HG03457 (cell line): ENCODE measurements at regions not wholly inside any gene's neighbourhood (a gene's known extent, or its start where the extent isn't known, plus 50 kb on each side); places are given as distances from the start of the nearest gene placed in this dataset.

Source experiments
- ATAC-seq: cut with Tn5 transposase; IDR thresholded peaks from one replicate; pipeline ENCODE4 v1.9.1; 2021; ENCODE audit warnings: moderate number of reproducible peaks; ENCODE audit not compliant: unreplicated experiment

DNA sequence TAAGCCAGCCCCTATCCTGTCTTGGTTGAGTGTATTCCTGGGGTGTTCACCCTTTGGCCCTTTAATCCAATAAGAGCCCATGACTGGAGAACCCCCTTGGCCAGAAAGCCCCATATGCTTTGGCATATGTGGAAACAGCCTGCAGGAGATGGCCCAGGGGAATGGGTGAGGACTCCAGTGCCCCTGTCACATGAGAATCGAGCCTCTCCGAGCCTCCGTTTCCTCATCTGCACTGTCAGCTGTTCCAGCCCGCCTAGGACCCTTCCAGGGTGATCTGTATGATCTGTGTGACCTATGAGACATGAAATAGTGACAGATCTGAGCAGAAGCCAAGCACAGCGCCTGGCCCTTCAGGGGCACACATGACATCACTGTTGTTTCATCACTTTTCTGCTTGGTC is 300.7 kb downstream of the ZNF536 start:
- ATAC-seq: no peak

DNA sequence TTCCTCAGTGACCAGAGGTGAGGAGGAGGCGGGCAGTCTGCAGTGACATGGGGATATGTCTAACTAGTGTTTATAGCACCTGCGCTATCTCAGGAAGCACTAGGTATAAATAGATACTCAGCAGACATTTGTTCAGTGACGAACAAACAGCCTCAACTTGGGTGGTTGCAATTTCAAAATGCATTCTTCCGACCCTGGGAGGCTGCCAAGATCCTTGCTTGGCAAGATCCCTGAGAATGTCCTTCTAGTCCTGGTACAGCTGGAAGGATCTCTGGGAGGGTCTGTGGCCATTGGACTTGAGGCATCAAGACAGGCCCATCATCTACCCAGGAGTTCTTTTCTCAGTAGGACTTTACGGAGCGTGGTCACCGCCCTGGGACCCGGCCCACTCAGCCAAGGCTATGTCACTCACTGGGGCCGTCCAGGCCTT is 299.5 kb downstream of the ZNF536 start:
- no peak for ATAC-seq

DNA sequence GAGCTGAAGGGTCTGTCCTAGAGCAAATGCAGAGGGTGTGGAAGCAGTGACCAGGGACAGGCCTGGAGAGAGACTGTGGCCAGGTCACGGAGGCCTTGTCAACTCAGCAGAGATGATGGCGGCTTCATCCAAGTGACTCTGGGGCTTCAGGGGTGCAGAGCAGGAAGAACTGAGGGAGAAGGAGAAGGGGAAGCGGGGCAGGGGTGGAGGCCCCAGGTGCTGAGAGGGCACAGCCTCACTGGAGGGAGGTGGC is 299.1 kb downstream of the ZNF536 start:
- no peak for ATAC-seq

DNA sequence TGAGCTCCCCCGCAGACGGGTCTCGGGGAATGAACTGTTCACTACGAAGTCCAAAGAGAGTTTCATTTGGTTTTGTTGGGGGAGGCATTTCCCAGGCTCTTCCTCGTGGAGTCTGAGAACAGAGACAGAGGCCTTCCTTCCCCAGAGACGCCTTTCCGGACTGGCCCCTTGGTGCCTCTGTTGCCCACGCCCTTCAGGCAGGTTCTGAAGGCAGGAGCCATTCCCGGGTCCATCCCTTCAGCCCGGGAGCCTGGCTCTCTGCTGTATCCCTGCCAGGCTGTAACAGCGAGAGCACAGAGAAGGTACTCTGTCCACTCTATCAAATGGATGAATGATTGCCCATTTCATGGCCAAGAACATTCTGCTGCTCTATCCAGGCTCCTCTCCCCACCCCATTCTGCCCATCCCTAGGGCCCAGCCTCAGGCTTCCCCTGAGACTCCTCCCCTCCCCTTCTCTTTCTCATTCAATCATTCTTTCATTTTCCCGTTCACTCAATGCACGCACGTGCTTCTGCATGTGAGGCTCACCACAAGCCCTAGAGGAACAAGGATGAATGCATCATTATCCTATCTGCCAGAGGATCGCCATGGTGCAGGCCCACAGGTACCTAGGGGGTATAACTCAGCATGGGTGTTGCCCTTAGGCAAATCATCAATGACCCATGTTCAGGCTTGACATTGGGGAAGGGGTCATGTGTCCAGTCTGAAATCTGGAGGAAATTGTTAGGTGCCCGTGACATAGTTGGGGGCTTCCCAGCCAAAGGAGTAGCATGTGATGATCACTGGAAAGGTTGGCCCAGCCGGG is 298.6 kb downstream of the ZNF536 start:
- ATAC-seq: no peak

DNA sequence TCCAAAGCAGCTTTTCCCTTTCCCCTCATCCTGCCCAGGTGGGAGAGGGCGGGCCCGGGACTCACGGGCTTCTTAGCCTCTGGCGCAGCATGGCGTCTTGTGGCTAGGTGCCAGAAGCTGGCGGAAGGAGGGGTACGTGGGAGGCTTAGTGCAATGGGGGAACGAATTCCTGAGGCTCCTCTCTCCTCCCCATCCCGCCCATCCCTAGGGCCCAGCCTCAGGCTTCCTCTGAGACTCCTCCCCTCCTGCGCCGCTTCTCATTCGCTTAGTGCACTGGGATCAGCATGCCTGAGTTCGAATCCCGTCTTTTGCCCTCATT is 297.8 kb downstream of the ZNF536 start:
- no peak for ATAC-seq

DNA sequence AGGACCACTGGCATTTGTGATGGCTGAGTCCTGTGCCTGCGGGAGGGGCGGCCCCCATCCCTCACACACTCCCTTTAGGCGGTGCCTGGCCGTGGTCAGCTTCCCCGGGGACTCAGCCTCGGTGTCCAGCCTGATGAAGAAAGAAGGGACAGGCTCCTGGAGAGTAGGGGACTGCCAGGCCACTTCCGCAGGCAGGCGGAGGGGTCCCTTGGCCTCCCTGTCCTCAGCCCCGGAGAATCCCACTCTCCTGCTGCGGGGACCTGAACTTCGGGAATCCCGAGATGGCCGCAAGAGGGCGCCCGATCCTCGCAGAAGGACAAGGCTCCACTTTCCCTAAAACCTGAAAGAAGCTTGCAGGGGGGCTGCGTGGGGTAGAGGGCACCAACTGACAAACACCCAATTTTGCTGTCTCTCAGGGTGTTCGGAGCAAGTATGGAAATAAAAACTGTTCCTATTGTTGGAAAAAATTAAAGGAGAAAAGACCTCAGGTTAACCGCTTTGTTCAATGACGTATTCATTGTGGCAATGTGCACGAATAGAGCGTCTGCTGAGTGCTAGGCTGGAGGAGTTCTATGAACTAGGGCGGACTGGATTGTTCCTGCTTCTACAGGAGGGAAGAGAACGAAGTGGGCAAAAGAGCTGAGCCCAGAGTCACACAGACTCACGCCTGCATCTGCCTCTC is 297.3 kb downstream of the ZNF536 start:
- no peak for ATAC-seq

DNA sequence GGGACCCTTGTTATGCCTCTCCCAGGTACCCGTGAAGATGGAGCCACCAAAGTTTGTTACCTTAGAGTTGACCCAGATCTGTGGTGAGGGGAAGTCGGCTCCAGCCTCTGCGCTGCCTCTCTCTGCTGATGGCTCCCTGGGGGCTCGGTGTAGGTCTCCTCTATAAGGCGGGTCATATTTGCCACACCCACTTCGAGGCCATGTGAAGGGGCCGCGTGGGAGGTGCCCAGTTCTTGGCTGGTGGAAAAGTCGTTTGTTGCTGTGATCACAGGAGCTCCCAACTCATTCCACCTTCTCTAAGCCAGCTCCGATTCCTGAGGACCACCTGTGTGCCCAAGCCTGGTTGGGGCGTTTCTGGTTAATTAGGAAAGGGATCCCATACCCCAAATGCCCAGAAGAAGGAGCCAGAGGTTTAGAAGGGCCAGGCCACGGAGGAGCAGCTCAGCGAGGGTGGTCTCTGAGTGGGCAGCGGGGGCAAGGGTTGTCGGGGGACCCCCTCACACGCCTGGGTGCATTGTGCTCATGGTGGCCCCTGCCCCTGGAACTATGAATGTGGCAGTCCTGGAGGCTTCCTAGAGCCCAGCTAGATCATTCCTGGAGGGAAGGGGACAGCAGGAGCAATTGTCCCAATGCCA is 296.5 kb downstream of the ZNF536 start:
- no peak for ATAC-seq

DNA sequence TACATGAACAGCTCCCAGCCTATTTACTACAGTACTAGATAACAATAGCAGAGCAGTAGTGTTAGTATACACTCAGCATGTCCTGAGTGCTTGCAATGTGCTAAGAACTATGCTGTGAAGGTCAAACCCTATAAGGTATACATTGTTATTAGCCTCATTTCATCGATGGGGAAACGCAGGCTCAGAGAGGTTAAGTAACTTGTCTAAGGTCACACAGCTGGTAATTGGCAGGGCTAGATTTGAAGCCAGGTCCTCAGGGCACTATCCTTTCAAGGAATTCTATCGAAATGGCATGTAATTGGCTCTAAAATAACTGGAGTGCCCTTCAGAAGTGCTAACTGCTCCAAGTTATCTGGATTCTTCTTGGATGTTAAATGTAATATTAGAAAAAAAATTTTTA is 295.6 kb downstream of the ZNF536 start:
- ATAC-seq: no peak

DNA sequence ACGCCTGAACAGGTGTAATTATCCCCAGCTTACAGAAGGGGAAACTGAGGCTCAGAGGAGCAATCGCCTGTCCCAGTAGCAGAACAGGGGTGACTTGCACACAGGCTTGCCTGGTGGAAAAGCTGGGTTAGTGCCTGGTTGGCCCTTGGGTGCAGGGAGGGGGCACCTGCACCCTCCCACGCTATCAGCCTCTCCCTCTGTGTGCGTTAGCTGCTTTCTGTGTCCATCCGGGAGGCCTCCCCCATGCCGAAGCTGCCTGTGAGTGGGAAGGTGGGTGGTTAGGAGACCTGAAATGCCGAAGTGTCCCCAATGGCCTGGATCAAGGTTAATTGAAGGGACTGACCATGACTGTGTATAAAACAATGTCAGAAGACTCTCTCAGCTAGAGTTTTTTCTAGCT is 295.0 kb downstream of the ZNF536 start:
- no peak for ATAC-seq

DNA sequence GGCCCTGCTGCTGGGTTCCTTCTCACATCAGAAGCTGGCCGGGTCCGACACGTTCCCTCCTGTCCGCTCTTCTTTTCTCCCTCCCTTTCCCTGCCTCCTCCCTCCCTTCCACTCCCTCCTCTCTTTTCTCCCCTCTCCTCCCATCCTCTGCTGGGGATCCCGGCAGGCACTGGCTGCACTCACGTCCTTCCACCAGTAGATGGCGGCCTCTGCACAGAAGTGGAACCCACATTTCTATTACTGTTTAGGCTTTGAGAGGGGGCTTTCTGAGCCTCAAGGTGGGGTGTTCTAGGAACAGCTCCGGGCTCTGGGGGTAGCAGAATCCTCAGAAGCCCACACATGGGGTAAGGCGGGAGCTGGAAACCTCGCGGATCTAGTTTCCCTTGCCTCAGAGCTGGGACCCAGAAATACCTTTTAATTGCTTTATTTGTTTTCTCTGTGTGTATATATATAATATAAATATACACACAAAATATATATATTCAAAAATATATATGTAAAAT is 294.2 kb downstream of the ZNF536 start:
- no peak for ATAC-seq

DNA sequence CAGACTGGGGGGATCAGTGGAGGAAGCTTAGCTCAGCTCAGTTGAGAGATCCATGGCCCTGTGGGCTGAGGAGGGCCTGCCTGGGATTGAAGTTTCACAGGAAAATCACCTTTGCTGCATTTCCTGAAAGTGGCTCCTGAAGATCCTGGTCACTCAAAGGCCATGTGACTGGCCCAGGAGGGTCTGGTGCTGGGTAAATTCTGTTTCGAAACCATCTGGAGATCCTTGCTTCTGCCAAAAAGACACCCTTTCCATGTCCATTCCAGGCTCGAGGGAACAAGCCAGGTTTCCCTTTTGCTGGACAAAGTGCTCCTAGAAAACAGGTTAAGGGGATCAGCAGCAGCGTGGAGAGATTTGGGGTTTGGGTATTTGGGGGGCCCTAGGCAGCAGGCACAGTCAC is 293.3 kb downstream of the ZNF536 start:
- no peak for ATAC-seq

DNA sequence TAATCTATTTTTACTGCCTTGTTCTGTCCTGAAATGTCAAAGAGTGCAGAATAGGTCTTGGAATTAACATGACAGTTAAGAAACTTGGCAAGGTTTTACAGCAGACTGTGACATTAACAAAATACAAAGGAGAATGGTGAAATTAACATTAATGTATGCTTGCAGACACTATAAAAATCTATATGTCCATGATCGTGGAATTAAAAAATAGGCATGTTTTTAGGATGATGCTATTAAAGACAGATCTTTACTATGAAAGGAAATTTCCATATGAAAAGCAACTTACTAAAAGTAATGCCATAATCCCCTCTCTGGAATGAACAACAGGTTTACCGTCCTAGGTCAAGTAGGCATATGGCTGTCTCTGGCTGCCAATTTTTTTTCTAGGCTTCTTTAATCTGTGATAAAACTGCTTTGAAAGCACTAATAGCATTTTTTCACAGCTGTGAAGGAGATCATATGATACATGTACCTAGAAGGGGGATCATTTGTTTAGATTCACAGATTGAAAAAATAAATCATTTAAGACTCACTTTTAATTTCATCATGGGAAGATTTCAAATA is 291.5 kb downstream of the ZNF536 start:
- ATAC-seq: no peak

DNA sequence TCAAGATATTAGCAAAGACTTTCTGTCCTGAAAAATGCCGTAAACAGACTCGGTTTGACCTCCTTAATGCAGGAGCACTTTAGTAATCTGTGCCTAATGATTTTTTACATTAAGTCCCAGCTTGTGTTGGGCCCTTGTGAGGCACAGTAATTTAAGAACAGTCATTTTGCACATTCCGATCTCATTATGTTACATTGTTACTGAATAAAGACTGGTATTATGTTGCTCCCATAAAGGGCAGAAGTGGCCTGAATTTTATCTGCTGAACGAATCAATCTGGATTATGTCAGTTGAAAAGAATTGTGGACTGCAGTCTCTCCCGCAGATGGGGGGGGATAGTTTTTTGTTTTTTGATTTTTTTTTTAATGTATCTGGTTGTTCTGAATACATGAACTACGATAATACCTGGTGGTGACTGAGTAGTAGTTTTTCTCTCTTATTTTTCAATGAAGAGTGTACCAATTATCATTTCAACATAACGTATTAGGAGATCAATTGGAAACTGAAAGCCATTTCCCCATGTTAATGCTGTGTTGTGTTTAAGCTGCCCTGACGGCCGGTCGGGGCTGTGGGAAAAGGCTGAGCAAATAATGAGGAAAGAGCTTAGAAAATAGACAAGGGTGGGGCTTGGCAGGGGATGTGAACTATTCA is 290.2 kb downstream of the ZNF536 start:
- no peak for ATAC-seq

DNA sequence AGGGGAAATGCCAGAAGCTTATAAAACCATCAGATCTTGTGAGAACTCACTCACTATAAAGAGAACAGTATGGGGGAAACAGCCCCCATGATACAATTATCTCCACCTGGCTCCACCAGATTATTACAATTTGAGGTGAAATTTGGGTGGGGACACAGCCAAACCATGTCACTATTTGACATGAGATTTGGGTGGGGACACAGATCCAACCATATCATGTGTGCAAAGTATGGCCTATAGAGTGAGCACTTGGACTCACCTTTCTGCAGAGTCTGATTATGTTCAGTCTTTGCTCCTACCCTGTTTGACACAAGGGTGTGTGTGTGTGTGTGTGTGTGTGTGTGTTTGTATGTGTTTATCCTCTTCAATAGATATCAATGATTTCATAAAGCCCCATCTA is 287.5 kb downstream of the ZNF536 start:
- no peak for ATAC-seq

DNA sequence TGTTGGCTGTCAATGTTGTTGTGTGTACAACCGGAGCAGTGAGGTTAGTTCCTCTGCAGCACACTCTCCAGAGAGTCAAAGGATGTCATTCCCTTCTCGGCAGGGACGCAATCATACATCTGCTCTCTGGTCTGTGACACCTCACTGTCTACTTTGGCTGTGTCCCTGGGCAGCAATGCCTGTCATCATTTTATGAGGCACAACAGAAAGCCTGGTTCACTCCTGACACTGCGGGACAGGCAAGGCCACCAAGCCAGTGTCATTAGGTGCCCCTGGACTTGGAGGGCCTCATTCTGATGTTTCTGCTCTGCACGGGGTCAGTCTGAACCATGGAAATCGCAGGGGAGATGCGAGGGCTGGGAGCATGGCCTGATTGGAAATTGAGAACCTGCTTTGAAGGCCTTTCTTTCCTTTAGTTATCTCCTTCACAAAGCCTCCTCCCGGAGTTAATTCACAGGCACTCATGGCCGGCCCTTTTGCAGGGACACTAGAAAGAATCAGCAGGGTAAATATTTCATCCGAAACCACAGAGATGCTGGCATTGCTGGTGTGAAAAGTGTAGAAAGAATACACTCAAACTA is 284.4 kb downstream of the ZNF536 start:
- no peak for ATAC-seq

DNA sequence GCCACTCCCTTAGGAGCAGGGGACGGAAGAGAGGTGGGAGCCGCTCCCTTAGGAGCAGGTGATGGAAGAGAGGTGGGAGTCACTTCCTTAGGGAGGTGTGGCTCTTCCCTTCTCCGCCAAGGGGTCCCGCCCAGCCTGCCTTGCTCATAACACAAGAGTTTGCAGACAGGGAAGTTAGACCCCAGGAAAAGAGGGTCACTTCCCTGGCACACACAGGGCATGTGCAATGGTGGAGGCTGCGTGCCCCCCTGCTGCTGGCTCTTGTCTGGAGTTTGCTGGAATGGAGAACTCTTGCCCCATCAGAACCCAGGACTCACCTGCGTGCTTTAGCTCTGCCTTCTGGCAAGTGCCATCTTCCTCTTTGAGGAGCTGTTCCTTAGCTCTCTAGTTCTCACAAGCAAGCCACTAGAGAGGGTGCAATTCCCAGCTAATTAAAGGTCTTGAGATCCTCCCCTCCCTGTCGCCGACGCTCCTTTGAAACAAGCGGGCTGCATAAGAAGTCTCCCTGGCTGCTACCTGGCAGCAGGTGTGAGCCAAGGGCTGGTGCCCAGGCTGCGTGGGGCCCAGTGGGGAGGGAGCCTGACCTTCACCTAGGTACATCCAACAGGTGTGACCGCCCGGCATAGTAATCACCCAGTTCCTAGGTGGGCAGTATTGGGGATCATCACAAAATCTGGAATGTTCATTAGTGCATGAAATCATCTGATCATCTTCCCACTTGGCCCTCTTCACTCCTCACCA is 281.6 kb downstream of the ZNF536 start:
- no peak for ATAC-seq

DNA sequence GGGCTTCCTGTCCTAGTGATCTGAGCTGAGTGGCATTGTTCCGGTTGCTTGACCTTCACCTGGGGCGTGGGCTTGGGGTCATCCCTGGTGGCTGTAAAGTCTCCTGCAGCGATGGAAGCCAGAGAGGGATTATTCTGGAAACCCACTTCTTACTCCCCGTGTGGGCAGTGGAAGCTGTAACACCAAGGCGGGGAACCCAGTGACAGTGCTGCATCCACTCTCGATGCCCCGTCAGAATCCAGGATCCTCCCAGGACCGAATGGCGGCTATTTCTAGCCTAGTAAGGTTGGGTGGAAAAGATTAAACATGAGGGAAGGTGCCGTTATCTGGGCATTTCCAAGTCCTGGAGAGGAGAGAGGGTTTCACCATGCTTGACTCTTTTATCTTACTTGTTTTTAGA is 280.6 kb downstream of the ZNF536 start:
- ATAC-seq: no peak

DNA sequence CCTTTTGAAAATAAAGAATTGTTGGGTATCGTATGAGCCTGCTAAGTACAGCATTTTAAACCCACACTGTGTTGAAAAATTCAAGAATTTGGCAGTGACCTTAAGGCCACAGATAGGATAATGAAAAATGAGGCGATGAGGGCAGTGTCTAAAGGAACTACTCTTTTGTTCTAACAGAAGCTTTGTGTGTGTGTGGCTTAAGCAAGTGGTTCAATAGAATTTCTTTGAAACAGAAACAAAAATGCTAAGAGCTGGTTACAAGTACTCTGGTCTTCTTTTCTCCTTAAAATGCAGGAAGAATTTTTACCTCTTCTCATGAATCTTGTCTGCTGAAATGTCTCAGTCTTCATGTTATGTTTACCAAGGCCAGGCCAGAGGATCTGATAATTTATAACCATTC is 279.5 kb downstream of the ZNF536 start:
- ATAC-seq: no peak

DNA sequence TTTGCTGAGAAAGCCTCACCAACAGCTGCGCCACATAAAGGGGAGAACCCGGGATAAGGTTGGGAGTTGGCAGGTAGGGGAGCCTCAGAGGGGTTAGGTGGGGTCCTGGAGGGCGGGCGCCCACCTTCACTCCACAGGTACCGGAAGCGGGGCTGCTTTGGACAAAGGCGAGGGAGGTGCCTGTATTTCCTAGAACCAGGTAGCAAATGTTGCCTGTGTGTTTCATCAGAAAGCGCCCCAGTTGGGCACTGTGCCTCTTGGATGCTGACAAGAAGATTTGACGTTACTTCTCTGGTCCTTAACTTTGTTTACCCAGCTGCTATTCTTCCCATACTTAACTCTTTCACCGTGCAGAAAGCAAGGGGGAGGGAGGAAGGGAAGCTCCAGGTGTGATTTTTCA is 278.9 kb downstream of the ZNF536 start:
- ATAC-seq: no peak

DNA sequence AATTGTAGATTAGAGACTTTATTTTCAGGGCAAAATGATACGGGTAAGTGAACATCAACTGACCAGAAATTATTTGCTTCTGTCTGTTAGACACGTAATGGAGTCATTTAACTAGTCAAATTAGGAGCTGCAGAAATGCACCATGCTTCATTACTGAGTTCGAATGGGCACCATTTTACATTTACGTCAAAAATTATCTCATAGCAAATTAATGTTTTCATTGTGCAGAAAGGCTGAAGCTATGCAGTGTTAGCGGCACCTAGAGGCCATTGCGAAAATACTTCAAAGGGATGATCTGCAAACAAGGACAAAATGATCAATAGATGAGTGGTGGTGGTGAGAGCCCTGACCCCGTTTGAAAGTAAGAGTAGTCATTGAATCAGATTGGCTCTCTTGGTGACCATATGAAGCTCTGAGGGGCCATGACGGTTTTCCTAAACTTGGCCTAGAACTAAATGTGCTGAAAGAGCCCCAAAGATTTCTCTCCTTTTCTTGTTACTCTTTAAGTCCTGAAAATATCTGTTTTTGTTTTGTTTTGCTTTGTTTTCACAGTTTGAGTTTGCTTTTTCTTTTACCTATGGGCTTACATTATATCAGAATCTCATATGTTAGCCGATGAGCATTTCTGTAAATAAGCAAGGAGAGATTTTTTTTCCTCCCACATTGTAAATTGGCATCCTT is 277.9 kb downstream of the ZNF536 start:
- no peak for ATAC-seq
